ENCODE measurements at regions not wholly inside any gene's neighbourhood (a gene's known extent, or its start where the extent isn't known, plus 50 kb on each side); places are given as distances from the start of the nearest gene placed in this dataset.

- BruUV-seq (replicated peaks), result no TSS peak
- POLR2A ChIA-PET (ENCODE audit: unreplicated experiment), result no interaction called here
- Histone ChIP-seq H3K4me1 (replicated peaks; ENCODE audit: insufficient read depth) (no peaks in the 10 kb centered on the region), H2AFZ (no peak overlapping the region), H3K27ac (no peak overlapping the region), H3K27me3 (ENCODE audit: insufficient read depth, low read depth) (no peaks in the 10 kb centered on the region), H3F3A (ENCODE audit: insufficient read depth, low read depth) (no peaks in the 10 kb centered on the region), H3K79me2 (ENCODE audit: low read depth) (no peaks in the 10 kb centered on the region), H3K4me3 (no peak overlapping the region), H3K4me2 (no peak overlapping the region), H4K20me1 (ENCODE audit: insufficient read depth) (no peaks in the 10 kb centered on the region), H3K9me3 (ENCODE audit: insufficient read depth, low read depth) (no peaks in the 10 kb centered on the region), H3K9me2 (ENCODE audit: insufficient read depth) (no peaks in the 10 kb centered on the region), H3K36me3 (ENCODE audit: low read depth) (no peaks in the 10 kb centered on the region)
- CTCF ChIA-PET, result no interaction called here
- no peak for DNase-seq
- intact Hi-C loops (cut with micrococcal nuclease; ENCODE audit: unreplicated experiment), result no loop called here
- TF ChIP-seq CTCF (conservative IDR thresholded peaks at IDR 0.05), result no peak
- no peak for TF ChIP-seq EZH2 (IDR thresholded peaks at IDR 0.05; ENCODE audit: low read depth)
Observed at GRCh38 chr6:50318536-50318935, 268.8 kb upstream of the DEFB112 start.

DNA sequence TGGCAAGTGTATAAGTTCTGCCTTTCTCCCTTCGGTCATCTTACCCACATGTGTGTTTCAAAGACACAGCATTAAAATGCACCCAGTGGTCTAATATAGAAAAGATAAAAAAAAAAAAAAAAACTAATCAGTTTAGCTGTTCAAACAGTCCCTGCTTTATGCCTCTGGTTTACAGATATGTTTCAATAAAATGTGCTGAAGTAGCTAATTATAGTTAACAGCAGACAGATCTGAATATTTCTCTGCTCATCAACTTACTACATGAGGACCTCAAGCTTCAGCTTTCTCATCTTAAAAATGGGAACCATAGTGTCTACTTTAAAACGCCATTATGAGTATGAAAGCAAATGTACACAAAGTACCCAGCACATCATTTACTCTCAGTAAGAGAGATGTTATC, 280.6 kb upstream of the DEFB112 start:
- TF ChIP-seq CTCF (conservative IDR thresholded peaks at IDR 0.05) (no peak), EZH2 (IDR thresholded peaks at IDR 0.05; ENCODE audit: low read depth) (no peak)
- Histone ChIP-seq H3K4me1 (replicated peaks; ENCODE audit: insufficient read depth) (no peaks in the 10 kb centered on the region), H3K4me3 (no peak overlapping the region), H2AFZ (no peak overlapping the region), H3K79me2 (ENCODE audit: low read depth) (no peaks in the 10 kb centered on the region), H3F3A (ENCODE audit: insufficient read depth, low read depth) (no peaks in the 10 kb centered on the region), H3K9me2 (ENCODE audit: insufficient read depth) (no peaks in the 10 kb centered on the region), H3K27me3 (ENCODE audit: insufficient read depth, low read depth) (no peaks in the 10 kb centered on the region), H3K4me2 (no peak overlapping the region), H3K36me3 (ENCODE audit: low read depth) (no peaks in the 10 kb centered on the region), H4K20me1 (ENCODE audit: insufficient read depth) (no peaks in the 10 kb centered on the region), H3K27ac (no peak overlapping the region), H3K9me3 (ENCODE audit: insufficient read depth, low read depth) (no peaks in the 10 kb centered on the region)
- no TSS peak for BruUV-seq (replicated peaks)
- no peak for DNase-seq
- intact Hi-C loops (cut with micrococcal nuclease; ENCODE audit: unreplicated experiment), result no loop called here
- ChIA-PET POLR2A (ENCODE audit: unreplicated experiment) (no interaction called here), CTCF (no interaction called here)

- Histone ChIP-seq H3K4me2 (no peak overlapping the region), H3K36me3 (ENCODE audit: low read depth) (no peaks in the 10 kb centered on the region), H3K9me2 (ENCODE audit: insufficient read depth) (no peaks in the 10 kb centered on the region), H4K20me1 (ENCODE audit: insufficient read depth) (no peaks in the 10 kb centered on the region), H3K79me2 (ENCODE audit: low read depth) (no peaks in the 10 kb centered on the region), H3K9me3 (ENCODE audit: insufficient read depth, low read depth) (no peaks in the 10 kb centered on the region), H3F3A (ENCODE audit: insufficient read depth, low read depth) (no peaks in the 10 kb centered on the region), H2AFZ (no peak overlapping the region), H3K4me1 (replicated peaks; ENCODE audit: insufficient read depth) (no peaks in the 10 kb centered on the region), H3K4me3 (no peak overlapping the region), H3K27me3 (ENCODE audit: insufficient read depth, low read depth) (no peaks in the 10 kb centered on the region), H3K27ac (no peak overlapping the region)
- no TSS peak for BruUV-seq (replicated peaks)
- TF ChIP-seq EZH2 (IDR thresholded peaks at IDR 0.05; ENCODE audit: low read depth) (no peak), CTCF (conservative IDR thresholded peaks at IDR 0.05) (no peak)
- intact Hi-C loops (cut with micrococcal nuclease; ENCODE audit: unreplicated experiment), result no loop called here
- no peak for DNase-seq
- ChIA-PET CTCF (no interaction called here), POLR2A (ENCODE audit: unreplicated experiment) (no interaction called here)
Observed at GRCh38 chr6:50330963-50331362, 281.2 kb upstream of the DEFB112 start.

Measured in PC-9 (cell line).